Right lobe of liver (tissue), 4 donors: ENCODE measurements at regions not wholly inside any gene's neighbourhood (a gene's known extent, or its start where the extent isn't known, plus 50 kb on each side); places are given as distances from the start of the nearest gene placed in this dataset.

Experiments
- POLR2A ChIP-seq: fragments of 450-650 bp; IDR thresholded peaks from one replicate; pipeline ENCODE4 v1.6.1; 2017; ENCODE audit warnings: antibody characterized with exemption, mild to moderate bottlenecking
- TF ChIP-seq, protein P1 (sequence below), 4 donors: fragments of 200-600 bp in 3 of 4; fragments of 450-650 bp in 1 of 4; IDR thresholded peaks; one replicate each; pipeline versions ENCODE4 v1.5.1 to v1.8.0; 2016 to 2022; ENCODE audit warnings: antibody characterized with exemption in 4 of 4, mild to moderate bottlenecking in 2 of 4
- donor health status: DM: no; HTN: no; CAD: no.
- donor health status: DM: no; HTN: no; CAD: no.
- donor health status: DM: no; HTN: yes; CAD: no.

DNA sequence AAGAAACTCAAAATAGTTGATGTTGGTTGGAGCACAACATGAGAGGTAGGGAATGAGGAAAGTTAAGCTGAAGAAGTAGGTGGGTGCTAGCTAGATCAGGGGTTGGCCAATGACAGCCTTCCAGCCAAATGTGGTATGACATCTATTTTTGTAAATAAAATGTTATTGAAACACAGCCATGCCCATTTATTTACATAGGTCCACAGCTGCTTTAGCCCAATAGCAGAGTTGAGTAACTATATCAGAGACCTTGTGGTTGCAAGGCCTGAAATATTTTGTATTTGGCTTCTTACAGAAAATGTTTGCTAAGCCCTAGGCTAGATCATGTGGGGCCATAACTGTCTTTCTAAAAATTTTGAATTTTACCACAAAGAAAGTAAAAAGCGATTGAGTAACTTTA lies 234.9 kb upstream of the CTSO start:
- no peak for TF ChIP-seq POLR2A
- TF ChIP-seq, protein P1, sequence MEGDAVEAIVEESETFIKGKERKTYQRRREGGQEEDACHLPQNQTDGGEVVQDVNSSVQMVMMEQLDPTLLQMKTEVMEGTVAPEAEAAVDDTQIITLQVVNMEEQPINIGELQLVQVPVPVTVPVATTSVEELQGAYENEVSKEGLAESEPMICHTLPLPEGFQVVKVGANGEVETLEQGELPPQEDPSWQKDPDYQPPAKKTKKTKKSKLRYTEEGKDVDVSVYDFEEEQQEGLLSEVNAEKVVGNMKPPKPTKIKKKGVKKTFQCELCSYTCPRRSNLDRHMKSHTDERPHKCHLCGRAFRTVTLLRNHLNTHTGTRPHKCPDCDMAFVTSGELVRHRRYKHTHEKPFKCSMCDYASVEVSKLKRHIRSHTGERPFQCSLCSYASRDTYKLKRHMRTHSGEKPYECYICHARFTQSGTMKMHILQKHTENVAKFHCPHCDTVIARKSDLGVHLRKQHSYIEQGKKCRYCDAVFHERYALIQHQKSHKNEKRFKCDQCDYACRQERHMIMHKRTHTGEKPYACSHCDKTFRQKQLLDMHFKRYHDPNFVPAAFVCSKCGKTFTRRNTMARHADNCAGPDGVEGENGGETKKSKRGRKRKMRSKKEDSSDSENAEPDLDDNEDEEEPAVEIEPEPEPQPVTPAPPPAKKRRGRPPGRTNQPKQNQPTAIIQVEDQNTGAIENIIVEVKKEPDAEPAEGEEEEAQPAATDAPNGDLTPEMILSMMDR (IDR thresholded peaks at IDR 0.05), result no peak
